GM23338 (cell line): ENCODE measurements at regions not wholly inside any gene's neighbourhood (a gene's known extent, or its start where the extent isn't known, plus 50 kb on each side); places are given as distances from the start of the nearest gene placed in this dataset.

Source experiments
- CREB1 ChIP-seq: fragments of 250-450 bp; sonication (Bioruptor Pico); IDR thresholded peaks from 2 replicates; pipeline ENCODE4 v1.5.0; 2020; ENCODE audit warnings: low read depth, mild to moderate bottlenecking, moderate library complexity
- EZH2 ChIP-seq: fragments of 200-600 bp; sonication (generic); IDR thresholded peaks from one replicate; pipeline ENCODE4 v1.8.0; 2017; ENCODE audit warnings: antibody characterized with exemption, mild to moderate bottlenecking, low read depth; ENCODE audit not compliant: unreplicated experiment
- EZH2phosphoT487 ChIP-seq: fragments of 200-600 bp; sonication (generic); IDR thresholded peaks from one replicate; pipeline ENCODE4 v1.8.1; 2018; ENCODE audit warnings: antibody characterized with exemption; ENCODE audit not compliant: unreplicated experiment
- JUNB ChIP-seq: IDR thresholded peaks from one replicate; pipeline ENCODE4 v1.6.1; 2016; ENCODE audit warnings: antibody characterized with exemption; ENCODE audit not compliant: unreplicated experiment
- NANOG ChIP-seq: IDR thresholded peaks from 2 replicates; pipeline ENCODE4 v1.6.1; 2016; ENCODE audit warnings: antibody characterized with exemption, borderline replicate concordance
- POLR2AphosphoS5 ChIP-seq: IDR thresholded peaks from 2 replicates; pipeline ENCODE4 v1.6.1; 2016; ENCODE audit warnings: antibody characterized with exemption, low read depth
- STAT1 ChIP-seq: IDR thresholded peaks from one replicate; pipeline ENCODE4 v1.6.1; 2016; ENCODE audit warnings: antibody characterized with exemption; ENCODE audit not compliant: unreplicated experiment
- ZNF114 ChIP-seq: fragments of 250-450 bp; sonication (Bioruptor Pico); IDR thresholded peaks from 2 replicates; pipeline ENCODE4 v1.5.0; 2020; ENCODE audit warnings: mild to moderate bottlenecking, moderate library complexity
- ZNF331 ChIP-seq: fragments of 250-450 bp; sonication (Bioruptor Pico); IDR thresholded peaks from 2 replicates; pipeline ENCODE4 v1.5.0; 2020; ENCODE audit warnings: low read depth, mild to moderate bottlenecking, moderate library complexity
- TF ChIP-seq, protein P1 (sequence below), 2 experiments: fragments of 200-600 bp in 1 of 2; sonication (generic) in 1 of 2; conservative IDR thresholded peaks; 2 replicates each; pipeline versions ENCODE4 v1.5.1 to v1.6.1; 2016 to 2017; ENCODE audit warnings: antibody characterized with exemption in 2 of 2, low read depth in 2 of 2, mild to moderate bottlenecking in 2 of 2, moderate library complexity in 1 of 2
- TF ChIP-seq, protein P2 (sequence below): IDR thresholded peaks from one replicate; pipeline ENCODE4 v1.6.1; 2018; ENCODE audit warnings: antibody characterized with exemption; ENCODE audit not compliant: unreplicated experiment
- TF ChIP-seq, protein P3 (sequence below): IDR thresholded peaks from 2 replicates; pipeline ENCODE4 v1.6.1; 2016; ENCODE audit warnings: antibody characterized with exemption
- TF ChIP-seq, protein P4 (sequence below): fragments of 250-450 bp; sonication (Bioruptor Pico); IDR thresholded peaks from 2 replicates; pipeline ENCODE4 v1.5.0; 2020; ENCODE audit warnings: mild to moderate bottlenecking, moderate library complexity

DNA sequence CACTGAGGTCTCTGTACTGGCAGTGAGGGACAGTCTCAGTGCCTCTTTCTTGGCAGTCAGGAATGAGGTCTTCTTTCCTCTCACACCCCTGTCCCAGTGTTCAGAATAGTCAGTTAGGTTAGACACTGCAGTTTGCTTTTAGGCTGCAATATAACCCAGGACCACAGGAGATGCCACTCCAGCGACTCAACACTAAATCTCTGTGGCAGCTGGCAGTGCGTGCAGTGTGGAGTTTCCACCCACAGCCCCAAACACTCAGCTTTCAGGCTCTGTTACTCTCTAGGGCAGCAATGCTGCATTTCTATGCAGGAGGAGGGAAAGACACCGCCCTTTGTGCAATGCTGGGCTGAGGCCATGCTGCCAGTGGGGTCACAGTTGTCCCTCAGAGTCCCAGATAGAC, 150.2 kb upstream of the SUCLG2 start:
- TF ChIP-seq, protein P1, sequence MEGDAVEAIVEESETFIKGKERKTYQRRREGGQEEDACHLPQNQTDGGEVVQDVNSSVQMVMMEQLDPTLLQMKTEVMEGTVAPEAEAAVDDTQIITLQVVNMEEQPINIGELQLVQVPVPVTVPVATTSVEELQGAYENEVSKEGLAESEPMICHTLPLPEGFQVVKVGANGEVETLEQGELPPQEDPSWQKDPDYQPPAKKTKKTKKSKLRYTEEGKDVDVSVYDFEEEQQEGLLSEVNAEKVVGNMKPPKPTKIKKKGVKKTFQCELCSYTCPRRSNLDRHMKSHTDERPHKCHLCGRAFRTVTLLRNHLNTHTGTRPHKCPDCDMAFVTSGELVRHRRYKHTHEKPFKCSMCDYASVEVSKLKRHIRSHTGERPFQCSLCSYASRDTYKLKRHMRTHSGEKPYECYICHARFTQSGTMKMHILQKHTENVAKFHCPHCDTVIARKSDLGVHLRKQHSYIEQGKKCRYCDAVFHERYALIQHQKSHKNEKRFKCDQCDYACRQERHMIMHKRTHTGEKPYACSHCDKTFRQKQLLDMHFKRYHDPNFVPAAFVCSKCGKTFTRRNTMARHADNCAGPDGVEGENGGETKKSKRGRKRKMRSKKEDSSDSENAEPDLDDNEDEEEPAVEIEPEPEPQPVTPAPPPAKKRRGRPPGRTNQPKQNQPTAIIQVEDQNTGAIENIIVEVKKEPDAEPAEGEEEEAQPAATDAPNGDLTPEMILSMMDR (conservative IDR thresholded peaks at IDR 0.05; ENCODE audit: low read depth in 2 of 2) = no peak
- no peak for TF ChIP-seq POLR2AphosphoS5
- no peak for TF ChIP-seq CREB1 (CRISPR knock-in tag)
- no peak for TF ChIP-seq EZH2phosphoT487
- TF ChIP-seq EZH2 = no peak
- no peak for TF ChIP-seq JUNB
- TF ChIP-seq, protein P2, sequence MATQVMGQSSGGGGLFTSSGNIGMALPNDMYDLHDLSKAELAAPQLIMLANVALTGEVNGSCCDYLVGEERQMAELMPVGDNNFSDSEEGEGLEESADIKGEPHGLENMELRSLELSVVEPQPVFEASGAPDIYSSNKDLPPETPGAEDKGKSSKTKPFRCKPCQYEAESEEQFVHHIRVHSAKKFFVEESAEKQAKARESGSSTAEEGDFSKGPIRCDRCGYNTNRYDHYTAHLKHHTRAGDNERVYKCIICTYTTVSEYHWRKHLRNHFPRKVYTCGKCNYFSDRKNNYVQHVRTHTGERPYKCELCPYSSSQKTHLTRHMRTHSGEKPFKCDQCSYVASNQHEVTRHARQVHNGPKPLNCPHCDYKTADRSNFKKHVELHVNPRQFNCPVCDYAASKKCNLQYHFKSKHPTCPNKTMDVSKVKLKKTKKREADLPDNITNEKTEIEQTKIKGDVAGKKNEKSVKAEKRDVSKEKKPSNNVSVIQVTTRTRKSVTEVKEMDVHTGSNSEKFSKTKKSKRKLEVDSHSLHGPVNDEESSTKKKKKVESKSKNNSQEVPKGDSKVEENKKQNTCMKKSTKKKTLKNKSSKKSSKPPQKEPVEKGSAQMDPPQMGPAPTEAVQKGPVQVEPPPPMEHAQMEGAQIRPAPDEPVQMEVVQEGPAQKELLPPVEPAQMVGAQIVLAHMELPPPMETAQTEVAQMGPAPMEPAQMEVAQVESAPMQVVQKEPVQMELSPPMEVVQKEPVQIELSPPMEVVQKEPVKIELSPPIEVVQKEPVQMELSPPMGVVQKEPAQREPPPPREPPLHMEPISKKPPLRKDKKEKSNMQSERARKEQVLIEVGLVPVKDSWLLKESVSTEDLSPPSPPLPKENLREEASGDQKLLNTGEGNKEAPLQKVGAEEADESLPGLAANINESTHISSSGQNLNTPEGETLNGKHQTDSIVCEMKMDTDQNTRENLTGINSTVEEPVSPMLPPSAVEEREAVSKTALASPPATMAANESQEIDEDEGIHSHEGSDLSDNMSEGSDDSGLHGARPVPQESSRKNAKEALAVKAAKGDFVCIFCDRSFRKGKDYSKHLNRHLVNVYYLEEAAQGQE = no peak
- no peak for TF ChIP-seq ZNF331 (CRISPR knock-in tag)
- no peak for TF ChIP-seq STAT1
- TF ChIP-seq ZNF114 = no peak
- TF ChIP-seq NANOG = no peak
- TF ChIP-seq, protein P3, sequence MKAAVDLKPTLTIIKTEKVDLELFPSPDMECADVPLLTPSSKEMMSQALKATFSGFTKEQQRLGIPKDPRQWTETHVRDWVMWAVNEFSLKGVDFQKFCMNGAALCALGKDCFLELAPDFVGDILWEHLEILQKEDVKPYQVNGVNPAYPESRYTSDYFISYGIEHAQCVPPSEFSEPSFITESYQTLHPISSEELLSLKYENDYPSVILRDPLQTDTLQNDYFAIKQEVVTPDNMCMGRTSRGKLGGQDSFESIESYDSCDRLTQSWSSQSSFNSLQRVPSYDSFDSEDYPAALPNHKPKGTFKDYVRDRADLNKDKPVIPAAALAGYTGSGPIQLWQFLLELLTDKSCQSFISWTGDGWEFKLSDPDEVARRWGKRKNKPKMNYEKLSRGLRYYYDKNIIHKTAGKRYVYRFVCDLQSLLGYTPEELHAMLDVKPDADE = no peak
- TF ChIP-seq, protein P4, sequence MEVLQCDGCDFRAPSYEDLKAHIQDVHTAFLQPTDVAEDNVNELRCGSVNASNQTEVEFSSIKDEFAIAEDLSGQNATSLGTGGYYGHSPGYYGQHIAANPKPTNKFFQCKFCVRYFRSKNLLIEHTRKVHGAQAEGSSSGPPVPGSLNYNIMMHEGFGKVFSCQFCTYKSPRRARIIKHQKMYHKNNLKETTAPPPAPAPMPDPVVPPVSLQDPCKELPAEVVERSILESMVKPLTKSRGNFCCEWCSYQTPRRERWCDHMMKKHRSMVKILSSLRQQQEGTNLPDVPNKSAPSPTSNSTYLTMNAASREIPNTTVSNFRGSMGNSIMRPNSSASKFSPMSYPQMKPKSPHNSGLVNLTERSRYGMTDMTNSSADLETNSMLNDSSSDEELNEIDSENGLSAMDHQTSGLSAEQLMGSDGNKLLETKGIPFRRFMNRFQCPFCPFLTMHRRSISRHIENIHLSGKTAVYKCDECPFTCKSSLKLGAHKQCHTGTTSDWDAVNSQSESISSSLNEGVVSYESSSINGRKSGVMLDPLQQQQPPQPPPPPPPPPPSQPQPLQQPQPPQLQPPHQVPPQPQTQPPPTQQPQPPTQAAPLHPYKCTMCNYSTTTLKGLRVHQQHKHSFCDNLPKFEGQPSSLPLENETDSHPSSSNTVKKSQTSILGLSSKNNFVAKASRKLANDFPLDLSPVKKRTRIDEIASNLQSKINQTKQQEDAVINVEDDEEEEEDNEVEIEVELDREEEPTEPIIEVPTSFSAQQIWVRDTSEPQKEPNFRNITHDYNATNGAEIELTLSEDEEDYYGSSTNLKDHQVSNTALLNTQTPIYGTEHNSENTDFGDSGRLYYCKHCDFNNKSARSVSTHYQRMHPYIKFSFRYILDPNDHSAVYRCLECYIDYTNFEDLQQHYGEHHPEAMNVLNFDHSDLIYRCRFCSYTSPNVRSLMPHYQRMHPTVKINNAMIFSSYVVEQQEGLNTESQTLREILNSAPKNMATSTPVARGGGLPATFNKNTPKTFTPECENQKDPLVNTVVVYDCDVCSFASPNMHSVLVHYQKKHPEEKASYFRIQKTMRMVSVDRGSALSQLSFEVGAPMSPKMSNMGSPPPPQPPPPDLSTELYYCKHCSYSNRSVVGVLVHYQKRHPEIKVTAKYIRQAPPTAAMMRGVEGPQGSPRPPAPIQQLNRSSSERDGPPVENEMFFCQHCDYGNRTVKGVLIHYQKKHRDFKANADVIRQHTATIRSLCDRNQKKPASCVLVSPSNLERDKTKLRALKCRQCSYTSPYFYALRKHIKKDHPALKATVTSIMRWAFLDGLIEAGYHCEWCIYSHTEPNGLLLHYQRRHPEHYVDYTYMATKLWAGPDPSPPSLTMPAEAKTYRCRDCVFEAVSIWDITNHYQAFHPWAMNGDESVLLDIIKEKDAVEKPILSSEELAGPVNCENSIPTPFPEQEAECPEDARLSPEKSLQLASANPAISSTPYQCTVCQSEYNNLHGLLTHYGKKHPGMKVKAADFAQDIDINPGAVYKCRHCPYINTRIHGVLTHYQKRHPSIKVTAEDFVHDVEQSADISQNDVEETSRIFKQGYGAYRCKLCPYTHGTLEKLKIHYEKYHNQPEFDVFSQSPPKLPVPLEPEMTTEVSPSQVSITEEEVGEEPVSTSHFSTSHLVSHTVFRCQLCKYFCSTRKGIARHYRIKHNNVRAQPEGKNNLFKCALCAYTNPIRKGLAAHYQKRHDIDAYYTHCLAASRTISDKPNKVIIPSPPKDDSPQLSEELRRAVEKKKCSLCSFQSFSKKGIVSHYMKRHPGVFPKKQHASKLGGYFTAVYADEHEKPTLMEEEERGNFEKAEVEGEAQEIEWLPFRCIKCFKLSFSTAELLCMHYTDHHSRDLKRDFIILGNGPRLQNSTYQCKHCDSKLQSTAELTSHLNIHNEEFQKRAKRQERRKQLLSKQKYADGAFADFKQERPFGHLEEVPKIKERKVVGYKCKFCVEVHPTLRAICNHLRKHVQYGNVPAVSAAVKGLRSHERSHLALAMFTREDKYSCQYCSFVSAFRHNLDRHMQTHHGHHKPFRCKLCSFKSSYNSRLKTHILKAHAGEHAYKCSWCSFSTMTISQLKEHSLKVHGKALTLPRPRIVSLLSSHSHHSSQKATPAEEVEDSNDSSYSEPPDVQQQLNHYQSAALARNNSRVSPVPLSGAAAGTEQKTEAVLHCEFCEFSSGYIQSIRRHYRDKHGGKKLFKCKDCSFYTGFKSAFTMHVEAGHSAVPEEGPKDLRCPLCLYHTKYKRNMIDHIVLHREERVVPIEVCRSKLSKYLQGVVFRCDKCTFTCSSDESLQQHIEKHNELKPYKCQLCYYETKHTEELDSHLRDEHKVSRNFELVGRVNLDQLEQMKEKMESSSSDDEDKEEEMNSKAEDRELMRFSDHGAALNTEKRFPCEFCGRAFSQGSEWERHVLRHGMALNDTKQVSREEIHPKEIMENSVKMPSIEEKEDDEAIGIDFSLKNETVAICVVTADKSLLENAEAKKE (CRISPR knock-in tag) = no peak
